Vagina (tissue), 2 donors: ENCODE measurements at regions not wholly inside any gene's neighbourhood (a gene's known extent, or its start where the extent isn't known, plus 50 kb on each side); places are given as distances from the start of the nearest gene placed in this dataset.

ENCODE experiments used
- CTCF ChIP-seq, 3 experiments: fragments of 450-650 bp in 2 of 3; fragments of 200-600 bp in 1 of 3; sonication (generic) in 1 of 3; IDR thresholded peaks; one replicate each; pipeline ENCODE4 v1.5.1; 2017 to 2019; ENCODE audit warnings: antibody characterized with exemption in 3 of 3, mild to moderate bottlenecking in 2 of 3, moderate library complexity in 2 of 3
- POLR2A ChIP-seq, 2 donors: fragments of 450-650 bp; IDR thresholded peaks; one replicate each; pipeline ENCODE4 v1.6.1; 2017; ENCODE audit warnings: antibody characterized with exemption in 2 of 2, mild to moderate bottlenecking in 2 of 2, moderate library complexity in 2 of 2
- POLR2AphosphoS5 ChIP-seq, 2 donors: sonication (generic); formaldehyde crosslinking; IDR thresholded peaks; one replicate each; pipeline ENCODE4 v1.9.0; 2017; ENCODE audit warnings: antibody characterized with exemption in 2 of 2, mild to moderate bottlenecking in 2 of 2, low read depth in 1 of 2; ENCODE audit not compliant: insufficient read depth in 1 of 2

GRCh38 chr2:67927501-67927900, 135.3 kb downstream of the C1D start:
- TF ChIP-seq POLR2A (IDR thresholded peaks at IDR 0.05) (no peak), CTCF (IDR thresholded peaks at IDR 0.05) (no peak), POLR2AphosphoS5 (IDR thresholded peaks at IDR 0.05; ENCODE audit: insufficient read depth in 1 of 2, low read depth in 1 of 2) (no peak)
